GM21526 (cell line): ENCODE measurements at regions not wholly inside any gene's neighbourhood (a gene's known extent, or its start where the extent isn't known, plus 50 kb on each side); places are given as distances from the start of the nearest gene placed in this dataset.
A peak's percentile ranks its signal among the peaks of the same experiment; 100 is the strongest.

ENCODE experiments used
- ATAC-seq: cut with Tn5 transposase; IDR thresholded peaks from one replicate; pipeline ENCODE4 v1.9.1; 2021; ENCODE audit warnings: moderate library complexity; ENCODE audit not compliant: unreplicated experiment, low FRiP score

GRCh38 chr16:79777679-79778078 lies 177.1 kb upstream of the MAF start:
- no peak for ATAC-seq

GRCh38 chr16:79776243-79776847 lies 175.8 kb upstream of the MAF start:
- ATAC-seq: no peak

- ATAC-seq: no peak
Measured at GRCh38 chr16:79772784-79773183, 172.2 kb upstream of the MAF start.

- ATAC-seq: no peak
Measured at GRCh38 chr16:79772048-79772447, 171.5 kb upstream of the MAF start.

GRCh38 chr16:79770244-79771064 lies 169.9 kb upstream of the MAF start:
- peak; percentile 99 for ATAC-seq

GRCh38 chr16:79769928-79770243 lies 169.3 kb upstream of the MAF start:
- no peak for ATAC-seq

- no peak for ATAC-seq
Measured at GRCh38 chr16:79769270-79769927, 168.9 kb upstream of the MAF start.

- no peak for ATAC-seq
Measured at GRCh38 chr16:79768276-79768970, 167.9 kb upstream of the MAF start.

GRCh38 chr16:79767421-79768275 lies 167.1 kb upstream of the MAF start:
- ATAC-seq: no peak

GRCh38 chr16:79765901-79766394 lies 165.4 kb upstream of the MAF start:
- ATAC-seq: no peak

GRCh38 chr16:79765431-79765830 lies 164.9 kb upstream of the MAF start:
- ATAC-seq: no peak

- ATAC-seq: no peak
Measured at GRCh38 chr16:79764415-79765110, 164.0 kb upstream of the MAF start.

- no peak for ATAC-seq
Measured at GRCh38 chr16:79762217-79762616, 161.7 kb upstream of the MAF start.

- no peak for ATAC-seq
Measured at GRCh38 chr16:79758615-79759346, 158.2 kb upstream of the MAF start.

- ATAC-seq: no peak
Measured at GRCh38 chr16:79757968-79758367, 157.4 kb upstream of the MAF start.

- no peak for ATAC-seq
Measured at GRCh38 chr16:79757163-79757562, 156.6 kb upstream of the MAF start.

- ATAC-seq: no peak
Measured at GRCh38 chr16:79756571-79756970, 156.0 kb upstream of the MAF start.

GRCh38 chr16:79754501-79754900 lies 154.0 kb upstream of the MAF start:
- ATAC-seq: no peak

GRCh38 chr16:79754081-79754480 lies 153.5 kb upstream of the MAF start:
- no peak for ATAC-seq
